ENCODE measurements at regions not wholly inside any gene's neighbourhood (a gene's known extent, or its start where the extent isn't known, plus 50 kb on each side); places are given as distances from the start of the nearest gene placed in this dataset.
"Not testable (repeated sequence)": the region's sequence is repeated elsewhere in the genome, so short reads cannot be mapped to it uniquely, and the experiment has no call there.

- Histone ChIP-seq H3K27ac (ENCODE audit: insufficient read depth, low read length, poor library complexity, severe bottlenecking) (no peak overlapping the region), H3K4me1 (ENCODE audit: control insufficient read depth, insufficient read depth, low read length, poor library complexity, severe bottlenecking) (no peaks in the 10 kb centered on the region), H3K9me3 (ENCODE audit: control insufficient read depth, low read length) (no peaks in the 10 kb centered on the region), H3K27me3 (replicated peaks; ENCODE audit: control insufficient read depth, insufficient read depth, low read length, poor library complexity, severe bottlenecking) (no peaks in the 10 kb centered on the region), H3K36me3 (ENCODE audit: control insufficient read depth, insufficient read depth, low read length) (no peaks in the 10 kb centered on the region), H3K4me3 (ENCODE audit: insufficient read depth, low read depth, low read length, poor library complexity, severe bottlenecking) (no peak overlapping the region)
- DNase-seq = no peak
Observed at GRCh38 chr18:8989017-8989416, 113.5 kb upstream of the NDUFV2 start.

DNA sequence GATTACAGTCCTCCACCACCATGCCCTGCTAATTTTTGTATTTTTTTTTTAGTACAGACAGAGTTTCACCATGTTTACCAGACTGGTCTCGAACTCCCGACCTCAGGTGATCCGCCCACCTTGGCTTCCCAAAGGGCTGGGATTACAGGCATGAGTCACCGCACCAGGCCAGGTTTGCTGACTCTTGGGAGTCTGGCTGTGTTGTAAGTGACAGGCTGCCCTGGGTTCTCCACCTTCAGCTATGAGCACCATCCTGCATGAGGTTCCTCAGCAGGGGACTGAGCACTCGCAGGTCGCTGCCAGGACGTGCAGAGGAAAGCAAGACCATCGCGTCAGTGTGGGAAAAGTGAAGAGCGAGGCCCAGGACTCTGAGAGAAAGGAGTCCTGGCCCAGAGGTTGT is 112.6 kb upstream of the NDUFV2 start:
- no peaks in the 10 kb centered on the region for H3K4me1 ChIP-seq (ENCODE audit: control insufficient read depth, insufficient read depth, low read length, poor library complexity, severe bottlenecking)
- H3K4me3 ChIP-seq (ENCODE audit: insufficient read depth, low read depth, low read length, poor library complexity, severe bottlenecking) = no peak overlapping the region
- H3K27ac ChIP-seq (ENCODE audit: insufficient read depth, low read length, poor library complexity, severe bottlenecking) = no peak overlapping the region
- no peaks in the 10 kb centered on the region for H3K27me3 ChIP-seq (replicated peaks; ENCODE audit: control insufficient read depth, insufficient read depth, low read length, poor library complexity, severe bottlenecking)
- no peaks in the 10 kb centered on the region for H3K9me3 ChIP-seq (ENCODE audit: control insufficient read depth, low read length)
- no peak for DNase-seq
- H3K36me3 ChIP-seq (ENCODE audit: control insufficient read depth, insufficient read depth, low read length) = no peaks in the 10 kb centered on the region

DNA sequence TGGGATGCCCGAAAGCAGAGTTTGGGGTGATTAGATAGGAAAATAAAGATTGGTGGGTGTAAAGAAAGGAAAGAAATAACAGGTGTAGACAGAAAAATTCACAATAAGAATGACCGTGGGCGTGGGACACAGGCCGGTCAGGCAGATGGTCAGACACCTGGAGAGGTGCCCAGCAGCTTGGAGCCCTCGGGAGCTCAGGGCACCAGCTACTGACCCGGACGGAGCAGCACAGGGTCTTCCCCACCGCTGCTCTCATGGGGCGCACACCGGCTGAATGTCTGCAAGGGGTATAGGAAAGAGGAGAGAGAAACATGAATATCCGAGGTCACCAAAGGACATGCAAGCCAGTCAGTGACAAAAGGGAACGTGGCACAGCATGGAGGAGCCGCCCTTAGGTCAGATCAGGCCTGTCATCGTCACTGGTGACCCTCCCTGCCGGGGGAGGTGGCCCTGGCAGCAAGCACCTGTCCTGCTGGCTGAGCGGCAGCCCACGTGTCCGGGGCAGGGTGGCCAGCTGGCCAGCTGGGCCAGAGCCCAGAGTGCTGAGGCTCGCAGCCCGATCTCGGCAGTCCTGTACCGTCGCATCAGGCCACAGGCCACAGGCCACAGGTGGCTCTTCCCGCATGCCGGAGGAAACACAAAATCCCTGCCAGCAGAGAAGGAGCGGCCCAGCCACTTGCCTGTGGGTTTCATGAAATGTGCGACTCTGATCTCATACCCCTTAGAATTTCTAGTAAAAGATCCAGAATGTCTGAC is 112.0 kb upstream of the NDUFV2 start:
- no peak for DNase-seq
- Histone ChIP-seq H3K27me3 (replicated peaks; ENCODE audit: control insufficient read depth, insufficient read depth, low read length, poor library complexity, severe bottlenecking) (peaks cover 3% of the 10 kb centered on the region), H3K27ac (ENCODE audit: insufficient read depth, low read length, poor library complexity, severe bottlenecking) (no peak overlapping the region), H3K4me3 (ENCODE audit: insufficient read depth, low read depth, low read length, poor library complexity, severe bottlenecking) (no peak overlapping the region), H3K4me1 (ENCODE audit: control insufficient read depth, insufficient read depth, low read length, poor library complexity, severe bottlenecking) (no peaks in the 10 kb centered on the region), H3K36me3 (ENCODE audit: control insufficient read depth, insufficient read depth, low read length) (no peaks in the 10 kb centered on the region), H3K9me3 (ENCODE audit: control insufficient read depth, low read length) (no peaks in the 10 kb centered on the region)

- DNase-seq = no peak
- Histone ChIP-seq H3K27me3 (replicated peaks; ENCODE audit: control insufficient read depth, insufficient read depth, low read length, poor library complexity, severe bottlenecking) (peaks cover 3% of the 10 kb centered on the region), H3K9me3 (ENCODE audit: control insufficient read depth, low read length) (no peaks in the 10 kb centered on the region), H3K36me3 (ENCODE audit: control insufficient read depth, insufficient read depth, low read length) (no peaks in the 10 kb centered on the region), H3K27ac (ENCODE audit: insufficient read depth, low read length, poor library complexity, severe bottlenecking) (no peak overlapping the region), H3K4me3 (ENCODE audit: insufficient read depth, low read depth, low read length, poor library complexity, severe bottlenecking) (no peak overlapping the region), H3K4me1 (ENCODE audit: control insufficient read depth, insufficient read depth, low read length, poor library complexity, severe bottlenecking) (no peaks in the 10 kb centered on the region)
Observed at GRCh38 chr18:8991155-8991554, 111.3 kb upstream of the NDUFV2 start.

GRCh38 chr18:8992500-8992899 is 110.0 kb upstream of the NDUFV2 start:
- not testable (repeated sequence) for H3K4me3 ChIP-seq (ENCODE audit: insufficient read depth, low read depth, low read length, poor library complexity, severe bottlenecking); H3K27me3 ChIP-seq (replicated peaks; ENCODE audit: control insufficient read depth, insufficient read depth, low read length, poor library complexity, severe bottlenecking); DNase-seq; H3K36me3 ChIP-seq (ENCODE audit: control insufficient read depth, insufficient read depth, low read length); H3K4me1 ChIP-seq (ENCODE audit: control insufficient read depth, insufficient read depth, low read length, poor library complexity, severe bottlenecking); H3K27ac ChIP-seq (ENCODE audit: insufficient read depth, low read length, poor library complexity, severe bottlenecking); H3K9me3 ChIP-seq (ENCODE audit: control insufficient read depth, low read length)

DNA sequence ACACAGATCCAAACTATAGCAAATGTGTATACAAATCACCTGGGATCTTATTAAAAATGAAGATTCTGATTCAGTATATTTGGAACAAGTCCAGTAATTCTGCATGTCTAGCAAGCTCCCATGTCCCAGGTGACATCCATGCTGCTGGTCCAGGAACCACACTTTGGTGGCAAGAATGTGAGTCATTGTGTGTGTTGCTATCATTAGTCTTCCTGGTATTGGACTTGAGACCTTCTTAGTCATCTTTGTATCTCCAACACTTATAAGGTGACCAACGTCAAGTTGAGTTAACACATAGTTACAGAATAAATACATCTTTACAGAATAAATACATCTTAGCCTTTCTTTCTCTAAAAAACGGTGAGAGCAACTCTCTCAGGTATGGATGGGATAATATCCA is 107.9 kb upstream of the NDUFV2 start:
- no peaks in the 10 kb centered on the region for H3K36me3 ChIP-seq (ENCODE audit: control insufficient read depth, insufficient read depth, low read length)

DNA sequence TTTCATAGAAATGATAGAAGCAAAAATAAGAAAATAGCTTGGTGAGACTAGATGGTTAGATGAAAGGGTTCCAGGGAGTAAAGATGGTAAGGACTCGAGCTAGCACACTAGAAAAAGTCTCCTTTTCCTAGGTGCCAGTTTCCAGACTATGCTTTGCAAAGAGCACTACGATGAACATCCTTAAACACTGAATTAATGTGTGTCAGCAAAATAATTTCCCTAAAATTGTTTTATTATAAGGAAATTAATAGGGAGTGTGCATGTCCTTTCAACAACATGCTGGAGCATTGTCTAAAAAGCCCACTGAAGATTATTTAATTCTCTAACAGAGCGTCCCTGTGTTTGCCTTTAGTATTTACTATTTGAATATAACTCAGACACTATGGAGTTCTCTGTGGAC is 107.4 kb upstream of the NDUFV2 start:
- H3K27me3 ChIP-seq (replicated peaks; ENCODE audit: control insufficient read depth, insufficient read depth, low read length, poor library complexity, severe bottlenecking) = peaks cover 3% of the 10 kb centered on the region
- H3K9me3 ChIP-seq (ENCODE audit: control insufficient read depth, low read length) = no peaks in the 10 kb centered on the region
- H3K36me3 ChIP-seq (ENCODE audit: control insufficient read depth, insufficient read depth, low read length) = no peaks in the 10 kb centered on the region
- no peak overlapping the region for H3K4me3 ChIP-seq (ENCODE audit: insufficient read depth, low read depth, low read length, poor library complexity, severe bottlenecking)
- no peaks in the 10 kb centered on the region for H3K4me1 ChIP-seq (ENCODE audit: control insufficient read depth, insufficient read depth, low read length, poor library complexity, severe bottlenecking)
- no peak overlapping the region for H3K27ac ChIP-seq (ENCODE audit: insufficient read depth, low read length, poor library complexity, severe bottlenecking)
- no peak for DNase-seq

More for the DNA sequence above, 107.9 kb upstream of the NDUFV2 start:
- Histone ChIP-seq H3K4me1 (ENCODE audit: control insufficient read depth, insufficient read depth, low read length, poor library complexity, severe bottlenecking) (no peaks in the 10 kb centered on the region), H3K27ac (ENCODE audit: insufficient read depth, low read length, poor library complexity, severe bottlenecking) (no peak overlapping the region), H3K27me3 (replicated peaks; ENCODE audit: control insufficient read depth, insufficient read depth, low read length, poor library complexity, severe bottlenecking) (peaks cover 3% of the 10 kb centered on the region), H3K9me3 (ENCODE audit: control insufficient read depth, low read length) (no peaks in the 10 kb centered on the region), H3K4me3 (ENCODE audit: insufficient read depth, low read depth, low read length, poor library complexity, severe bottlenecking) (no peak overlapping the region)
- DNase-seq = no peak

DNA sequence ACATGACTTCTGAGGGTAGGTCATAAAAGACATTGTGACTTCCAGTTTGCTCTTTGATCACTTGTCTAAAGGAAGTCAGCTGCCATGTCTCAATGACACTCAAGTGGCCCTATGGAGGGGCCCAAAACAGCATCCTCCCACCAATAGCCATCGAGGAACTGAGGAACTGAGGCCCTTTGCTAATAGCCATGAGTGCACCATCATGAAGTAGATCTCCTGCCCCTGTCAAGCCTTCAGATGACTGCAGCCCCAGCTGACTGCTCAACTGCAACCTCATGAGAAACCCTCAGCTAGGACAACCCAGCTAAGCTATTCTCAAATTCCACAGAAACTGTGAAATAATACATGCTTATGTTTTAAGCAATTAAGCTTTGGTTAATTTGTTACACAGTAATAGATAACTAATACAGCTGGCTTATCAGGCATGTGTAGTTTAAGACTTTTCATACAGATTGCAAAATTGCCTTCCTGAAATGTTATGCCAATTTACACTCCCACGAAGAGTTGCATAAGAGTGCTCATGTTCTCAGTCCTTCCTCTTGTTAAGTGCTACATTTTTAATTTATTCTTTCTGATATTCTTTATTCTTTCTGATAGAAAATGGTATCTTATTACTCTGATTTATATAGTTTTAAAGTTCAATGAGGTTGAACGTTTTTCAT is 105.6 kb upstream of the NDUFV2 start:
- peaks cover 7% of the 10 kb centered on the region for H3K27me3 ChIP-seq (replicated peaks; ENCODE audit: control insufficient read depth, insufficient read depth, low read length, poor library complexity, severe bottlenecking)

GRCh38 chr18:8997634-8998033 is 104.9 kb upstream of the NDUFV2 start:
- peaks cover 7% of the 10 kb centered on the region for H3K27me3 ChIP-seq (replicated peaks; ENCODE audit: control insufficient read depth, insufficient read depth, low read length, poor library complexity, severe bottlenecking)
- DNase-seq = no peak
- H3K27ac ChIP-seq (ENCODE audit: insufficient read depth, low read length, poor library complexity, severe bottlenecking) = no peak overlapping the region
- H3K36me3 ChIP-seq (ENCODE audit: control insufficient read depth, insufficient read depth, low read length) = no peaks in the 10 kb centered on the region
- H3K9me3 ChIP-seq (ENCODE audit: control insufficient read depth, low read length) = no peaks in the 10 kb centered on the region
- no peaks in the 10 kb centered on the region for H3K4me1 ChIP-seq (ENCODE audit: control insufficient read depth, insufficient read depth, low read length, poor library complexity, severe bottlenecking)
- H3K4me3 ChIP-seq (ENCODE audit: insufficient read depth, low read depth, low read length, poor library complexity, severe bottlenecking) = no peak overlapping the region

More for the DNA sequence above, 105.6 kb upstream of the NDUFV2 start:
- DNase-seq = no peak
- no peaks in the 10 kb centered on the region for H3K36me3 ChIP-seq (ENCODE audit: control insufficient read depth, insufficient read depth, low read length)
- no peaks in the 10 kb centered on the region for H3K9me3 ChIP-seq (ENCODE audit: control insufficient read depth, low read length)
- H3K4me3 ChIP-seq (ENCODE audit: insufficient read depth, low read depth, low read length, poor library complexity, severe bottlenecking) = no peak overlapping the region
- no peak overlapping the region for H3K27ac ChIP-seq (ENCODE audit: insufficient read depth, low read length, poor library complexity, severe bottlenecking)
- H3K4me1 ChIP-seq (ENCODE audit: control insufficient read depth, insufficient read depth, low read length, poor library complexity, severe bottlenecking) = no peaks in the 10 kb centered on the region

DNA sequence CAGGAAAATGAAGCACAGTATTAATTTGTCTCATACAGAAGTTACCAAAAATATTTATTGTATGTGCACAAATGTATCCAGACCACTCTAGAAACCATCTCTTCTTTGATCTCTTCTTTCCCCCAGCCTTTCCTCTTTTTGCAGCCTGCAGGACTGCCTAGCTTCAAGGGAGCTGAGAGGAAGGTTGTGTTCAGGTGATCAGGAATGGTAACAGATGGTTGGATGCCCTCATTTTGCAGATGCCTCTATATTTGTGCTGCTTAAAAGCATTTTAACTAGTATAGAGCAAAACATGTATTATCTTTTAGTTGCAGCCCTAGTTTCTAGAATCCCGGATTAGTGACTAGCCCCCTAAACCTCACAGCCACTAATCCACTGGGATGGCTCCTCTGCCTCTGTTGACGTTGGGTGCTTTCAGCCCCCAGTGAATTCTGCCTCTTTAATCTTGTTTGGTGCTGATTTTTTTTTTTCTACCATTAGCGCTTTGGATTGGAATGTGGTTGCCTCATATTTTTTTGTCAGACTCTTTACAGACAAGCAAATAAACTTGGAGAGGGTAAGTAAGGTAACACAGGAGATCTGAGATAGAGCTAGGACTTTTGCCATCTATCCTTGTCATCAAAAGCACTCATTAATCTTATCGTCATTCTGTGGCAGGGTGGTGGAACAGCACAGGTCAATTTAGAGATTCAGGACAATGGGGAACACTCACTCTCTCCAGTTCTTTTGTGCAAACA is 103.8 kb upstream of the NDUFV2 start:
- no peak overlapping the region for H3K4me3 ChIP-seq (ENCODE audit: insufficient read depth, low read depth, low read length, poor library complexity, severe bottlenecking)
- no peak overlapping the region for H3K27ac ChIP-seq (ENCODE audit: insufficient read depth, low read length, poor library complexity, severe bottlenecking)
- H3K9me3 ChIP-seq (ENCODE audit: control insufficient read depth, low read length) = no peaks in the 10 kb centered on the region
- H3K27me3 ChIP-seq (replicated peaks; ENCODE audit: control insufficient read depth, insufficient read depth, low read length, poor library complexity, severe bottlenecking) = peaks cover 7% of the 10 kb centered on the region
- DNase-seq = no peak
- H3K4me1 ChIP-seq (ENCODE audit: control insufficient read depth, insufficient read depth, low read length, poor library complexity, severe bottlenecking) = no peaks in the 10 kb centered on the region
- H3K36me3 ChIP-seq (ENCODE audit: control insufficient read depth, insufficient read depth, low read length) = no peaks in the 10 kb centered on the region
